Tibial nerve (tissue), 4 donors: ENCODE measurements at regions not wholly inside any gene's neighbourhood (a gene's known extent, or its start where the extent isn't known, plus 50 kb on each side); places are given as distances from the start of the nearest gene placed in this dataset.

Source experiments
- DNase-seq, 2 donors: peaks; one replicate each; pipeline ENCODE4 v3.0.0-alpha.2; 2019; ENCODE audit warnings: low spot score in 2 of 2
- H3K27ac ChIP-seq, 4 donors: fragments of 200-600 bp; sonication (generic) in 3 of 4; one replicate each; pipeline ENCODE4 v1.5.1; 2017 to 2019; ENCODE audit warnings: mild to moderate bottlenecking in 1 of 4
- H3K27me3 ChIP-seq, 2 donors: fragments of 200-600 bp; sonication (generic) in 1 of 2; one replicate each; pipeline versions ENCODE4 v1.5.1 to v1.6.0; 2017 to 2019
- H3K36me3 ChIP-seq, 3 donors: fragments of 200-600 bp; sonication (generic); one replicate each; pipeline ENCODE4 v1.5.1; 2018 to 2019
- H3K4me1 ChIP-seq, 4 donors: fragments of 200-600 bp; sonication (generic) in 3 of 4; one replicate each; pipeline ENCODE4 v1.5.1; 2017 to 2019
- H3K4me3 ChIP-seq, 4 donors: fragments of 200-600 bp; sonication (generic) in 3 of 4; one replicate each; pipeline ENCODE4 v1.5.1; 2017 to 2019; ENCODE audit warnings: mild to moderate bottlenecking in 1 of 4, moderate library complexity in 1 of 4
- H3K9me3 ChIP-seq, 4 donors: fragments of 200-600 bp; sonication (generic) in 3 of 4; one replicate each; pipeline ENCODE4 v1.5.1; 2017 to 2019
- CTCF ChIP-seq, 5 experiments: fragments of 200-600 bp in 3 of 5; fragments of 450-650 bp in 2 of 5; sonication (generic) in 3 of 5; IDR thresholded peaks; one replicate each; pipeline ENCODE4 v1.5.1; 2016 to 2019; ENCODE audit warnings: antibody characterized with exemption in 5 of 5, mild to moderate bottlenecking in 3 of 5, moderate library complexity in 2 of 5
- EP300 ChIP-seq, 2 donors: sonication (generic); formaldehyde crosslinking; IDR thresholded peaks; one replicate each; pipeline ENCODE4 v1.6.1; 2017; ENCODE audit warnings: antibody characterized with exemption in 2 of 2, mild to moderate bottlenecking in 1 of 2
- POLR2A ChIP-seq, 2 donors: fragments of 450-650 bp; IDR thresholded peaks; one replicate each; pipeline ENCODE4 v1.6.1; 2017; ENCODE audit warnings: antibody characterized with exemption in 2 of 2, mild to moderate bottlenecking in 2 of 2, moderate library complexity in 2 of 2
- WGBS, 2 donors: methylation state at CpG; one replicate each; pipeline ENCODE4 v1.1.5; 2018; 5-methylcytosine and 5-hydroxymethylcytosine counted together

- Histone ChIP-seq H3K36me3 (no peaks in the 10 kb centered on the region), H3K4me1 (no peaks in the 10 kb centered on the region), H3K4me3 (no peak overlapping the region), H3K27ac (no peak overlapping the region), H3K27me3 (no peaks in the 10 kb centered on the region), H3K9me3 (no peaks in the 10 kb centered on the region)
- 32 to 33% methylated on average over 3 of the region's 3 CpGs for WGBS, 2 donors
- no peak for DNase-seq
- TF ChIP-seq CTCF (IDR thresholded peaks at IDR 0.05) (no peak), EP300 (IDR thresholded peaks at IDR 0.05) (no peak), POLR2A (IDR thresholded peaks at IDR 0.05) (no peak)
These were observed 369.9 kb upstream of the NR3C2 start for GRCh38 chr4:148812101-148812500.

- H3K36me3 ChIP-seq = no peaks in the 10 kb centered on the region
- H3K27ac ChIP-seq = no peak overlapping the region
- no peaks in the 10 kb centered on the region for H3K27me3 ChIP-seq
- no peak for DNase-seq
- H3K4me1 ChIP-seq = no peaks in the 10 kb centered on the region
- no peaks in the 10 kb centered on the region for H3K9me3 ChIP-seq
- 90 to 96% methylated on average over 2 of the region's 2 CpGs for WGBS, 2 donors
- no peak overlapping the region for H3K4me3 ChIP-seq
- TF ChIP-seq POLR2A (IDR thresholded peaks at IDR 0.05) (no peak), EP300 (IDR thresholded peaks at IDR 0.05) (no peak), CTCF (IDR thresholded peaks at IDR 0.05) (no peak)
These were observed 368.2 kb upstream of the NR3C2 start for GRCh38 chr4:148810461-148810860.

- H3K4me1 ChIP-seq = no peaks in the 10 kb centered on the region
- no peak overlapping the region for H3K27ac ChIP-seq
- H3K27me3 ChIP-seq = no peaks in the 10 kb centered on the region
- 65 to 71% methylated on average over 1 of the region's 1 CpG for WGBS, 2 donors
- H3K9me3 ChIP-seq = no peaks in the 10 kb centered on the region
- no peak for DNase-seq
- TF ChIP-seq POLR2A (IDR thresholded peaks at IDR 0.05) (no peak), CTCF (IDR thresholded peaks at IDR 0.05) (no peak), EP300 (IDR thresholded peaks at IDR 0.05) (no peak)
- no peak overlapping the region for H3K4me3 ChIP-seq
- no peaks in the 10 kb centered on the region for H3K36me3 ChIP-seq
These were observed 366.2 kb upstream of the NR3C2 start for GRCh38 chr4:148808416-148808815.

GRCh38 chr4:148800940-148801339 is 358.7 kb upstream of the NR3C2 start:
- Histone ChIP-seq H3K27me3 (no peaks in the 10 kb centered on the region), H3K4me1 (peaks cover 0 to 13% (median 0%) of the 10 kb centered on the region in 4 donors), H3K36me3 (no peaks in the 10 kb centered on the region), H3K9me3 (no peaks in the 10 kb centered on the region), H3K27ac (no peak overlapping the region), H3K4me3 (no peak overlapping the region)
- TF ChIP-seq POLR2A (IDR thresholded peaks at IDR 0.05) (no peak), EP300 (IDR thresholded peaks at IDR 0.05) (no peak), CTCF (IDR thresholded peaks at IDR 0.05) (no peak)
- peak; percentile 30 to 31 for DNase-seq
- WGBS, 2 donors = 70 to 81% methylated on average over 4 of the region's 4 CpGs

- no peak overlapping the region for H3K4me3 ChIP-seq
- H3K9me3 ChIP-seq = no peaks in the 10 kb centered on the region
- H3K4me1 ChIP-seq = peaks cover 0 to 13% (median 0%) of the 10 kb centered on the region in 4 donors
- H3K36me3 ChIP-seq = no peaks in the 10 kb centered on the region
- H3K27me3 ChIP-seq = no peaks in the 10 kb centered on the region
- no peak overlapping the region for H3K27ac ChIP-seq
- WGBS, 2 donors = 62 to 92% methylated on average over 1 of the region's 1 CpG
- TF ChIP-seq POLR2A (IDR thresholded peaks at IDR 0.05) (no peak), CTCF (IDR thresholded peaks at IDR 0.05) (no peak)
- no peak for DNase-seq
These were observed 358.2 kb upstream of the NR3C2 start for GRCh38 chr4:148800336-148800885.
